SK-N-MC (cell line): ENCODE measurements at regions not wholly inside any gene's neighbourhood (a gene's known extent, or its start where the extent isn't known, plus 50 kb on each side); places are given as distances from the start of the nearest gene placed in this dataset.

Experiments
- DNase-seq: peaks from one replicate; pipeline ENCODE4 v3.0.0-alpha.2; 2011; ENCODE audit warnings: low read depth, low spot score
- H3K27ac ChIP-seq: fragments of 200-600 bp; sonication (generic); 2 replicates; pipeline ENCODE4 v1.5.1; 2016; ENCODE audit warnings: mixed run types
- H3K36me3 ChIP-seq: fragments of 200-600 bp; sonication (generic); 2 replicates; pipeline ENCODE4 v1.6.1; 2017; ENCODE audit warnings: antibody characterized with exemption, low read length, mixed read lengths; ENCODE audit not compliant: insufficient read depth
- H3K4me3 ChIP-seq: fragments of 200-600 bp; sonication (generic); 2 replicates; pipeline ENCODE4 v1.5.1; 2016
- H3K9ac ChIP-seq: fragments of 200-600 bp; sonication (generic); 2 replicates; pipeline ENCODE4 v1.8.0; 2017; ENCODE audit warnings: mixed run types, mixed read lengths; ENCODE audit not compliant: insufficient read length
- H3K9me3 ChIP-seq: fragments of 200-600 bp; sonication (generic); 2 replicates; pipeline ENCODE4 v1.6.1; 2017; ENCODE audit warnings: low read depth, mild to moderate bottlenecking, antibody characterized with exemption, low read length, moderate library complexity, mixed read lengths
- EZH2 ChIP-seq: fragments of 200-600 bp; sonication (generic); IDR thresholded peaks from one replicate; pipeline ENCODE4 v1.6.1; 2017; ENCODE audit warnings: antibody characterized with exemption
- FOXP2 ChIP-seq: optimal IDR thresholded peaks from 2 replicates; pipeline ENCODE3; 2011; ENCODE audit warnings: mild to moderate bottlenecking, moderate library complexity; ENCODE audit not compliant: insufficient read depth; ENCODE audit errors: extremely low read length, control extremely low read depth
- POLR2AphosphoS5 ChIP-seq: IDR thresholded peaks from 2 replicates; pipeline ENCODE4 v1.6.1; 2012; ENCODE audit warnings: mild to moderate bottlenecking, low read depth, low read length, borderline replicate concordance

- Histone ChIP-seq H3K36me3 (no peaks in the 10 kb centered on the region), H3K4me3 (no peak overlapping the region), H3K9me3 (no peaks in the 10 kb centered on the region), H3K9ac (no peak overlapping the region), H3K27ac (no peak overlapping the region)
- DNase-seq = no peak
- TF ChIP-seq POLR2AphosphoS5 (no peak), EZH2 (no peak)
Measured at GRCh38 chr9:18122171-18122570, 351.8 kb upstream of the ADAMTSL1 start.

- Histone ChIP-seq H3K36me3 (no peaks in the 10 kb centered on the region), H3K27ac (no peak overlapping the region), H3K9me3 (no peaks in the 10 kb centered on the region), H3K4me3 (no peak overlapping the region), H3K9ac (no peak overlapping the region)
- DNase-seq = no peak
- no peak for TF ChIP-seq POLR2AphosphoS5
- TF ChIP-seq EZH2 = no peak
- TF ChIP-seq FOXP2 = no peak
Measured at GRCh38 chr9:18124760-18125159, 349.2 kb upstream of the ADAMTSL1 start.

- DNase-seq = no peak
- no peaks in the 10 kb centered on the region for H3K36me3 ChIP-seq
- no peak overlapping the region for H3K4me3 ChIP-seq
- H3K27ac ChIP-seq = no peak overlapping the region
- TF ChIP-seq POLR2AphosphoS5 (no peak), FOXP2 (no peak), EZH2 (no peak)
- no peak overlapping the region for H3K9ac ChIP-seq
- no peaks in the 10 kb centered on the region for H3K9me3 ChIP-seq
Measured at GRCh38 chr9:18126831-18127498, 347.0 kb upstream of the ADAMTSL1 start.

GRCh38 chr9:18127499-18127875 is 346.5 kb upstream of the ADAMTSL1 start:
- Histone ChIP-seq H3K36me3 (no peaks in the 10 kb centered on the region), H3K9me3 (no peaks in the 10 kb centered on the region), H3K27ac (no peak overlapping the region), H3K9ac (no peak overlapping the region), H3K4me3 (no peak overlapping the region)
- DNase-seq = no peak
- TF ChIP-seq POLR2AphosphoS5 (no peak), EZH2 (no peak), FOXP2 (no peak)

GRCh38 chr9:18129809-18130334 is 344.1 kb upstream of the ADAMTSL1 start:
- H3K9ac ChIP-seq = no peak overlapping the region
- TF ChIP-seq POLR2AphosphoS5 (no peak), FOXP2 (no peak), EZH2 (no peak)
- H3K36me3 ChIP-seq = no peaks in the 10 kb centered on the region
- no peaks in the 10 kb centered on the region for H3K9me3 ChIP-seq
- no peak overlapping the region for H3K27ac ChIP-seq
- H3K4me3 ChIP-seq = no peak overlapping the region
- DNase-seq = no peak

- Histone ChIP-seq H3K36me3 (no peaks in the 10 kb centered on the region), H3K9ac (no peak overlapping the region), H3K4me3 (no peak overlapping the region), H3K9me3 (no peaks in the 10 kb centered on the region), H3K27ac (no peak overlapping the region)
- no peak for DNase-seq
- no peak for TF ChIP-seq EZH2
- no peak for TF ChIP-seq FOXP2
- no peak for TF ChIP-seq POLR2AphosphoS5
Measured at GRCh38 chr9:18136354-18136994, 337.5 kb upstream of the ADAMTSL1 start.

- H3K9me3 ChIP-seq = no peaks in the 10 kb centered on the region
- H3K27ac ChIP-seq = no peak overlapping the region
- no peaks in the 10 kb centered on the region for H3K36me3 ChIP-seq
- no peak for DNase-seq
- H3K9ac ChIP-seq = no peak overlapping the region
- no peak overlapping the region for H3K4me3 ChIP-seq
- no peak for TF ChIP-seq POLR2AphosphoS5
- no peak for TF ChIP-seq FOXP2
- no peak for TF ChIP-seq EZH2
Measured at GRCh38 chr9:18137815-18138214, 336.1 kb upstream of the ADAMTSL1 start.

GRCh38 chr9:18138656-18139055 is 335.3 kb upstream of the ADAMTSL1 start:
- Histone ChIP-seq H3K36me3 (no peaks in the 10 kb centered on the region), H3K4me3 (no peak overlapping the region), H3K9me3 (no peaks in the 10 kb centered on the region), H3K9ac (no peak overlapping the region), H3K27ac (no peak overlapping the region)
- no peak for DNase-seq
- no peak for TF ChIP-seq POLR2AphosphoS5
- TF ChIP-seq EZH2 = no peak
- no peak for TF ChIP-seq FOXP2
